Thyroid gland (tissue), 4 donors: ENCODE measurements at regions not wholly inside any gene's neighbourhood (a gene's known extent, or its start where the extent isn't known, plus 50 kb on each side); places are given as distances from the start of the nearest gene placed in this dataset.

Source experiments
- DNase-seq, 2 donors: peaks; one replicate each; pipeline ENCODE4 v3.0.0-alpha.2; 2019
- H3K27ac ChIP-seq, 3 donors: fragments of 200-600 bp; sonication (generic); 1 replicate in 2 of 3; 2 replicates in 1 of 3; pipeline ENCODE4 v1.5.1; 2016 to 2019; ENCODE audit warnings: mild to moderate bottlenecking in 1 of 3, moderate library complexity in 1 of 3
- H3K27me3 ChIP-seq: fragments of 200-600 bp; sonication (generic); one replicate; pipeline ENCODE4 v1.5.1; 2019
- H3K36me3 ChIP-seq, 2 donors: fragments of 200-600 bp; sonication (generic); one replicate each; pipeline ENCODE4 v1.5.1; 2016 to 2019
- H3K4me1 ChIP-seq, 2 donors: fragments of 200-600 bp; sonication (generic); one replicate each; pipeline ENCODE4 v1.5.1; 2017 to 2019
- H3K4me3 ChIP-seq, 3 donors: fragments of 200-600 bp; sonication (generic); replicated peaks in 1 of 3; 1 replicate in 2 of 3; 2 replicates in 1 of 3; pipeline ENCODE4 v1.5.1; 2016; ENCODE audit warnings: mild to moderate bottlenecking in 1 of 3
- H3K9me3 ChIP-seq: fragments of 200-600 bp; sonication (generic); one replicate; pipeline ENCODE4 v1.5.1; 2017
- POLR2A ChIP-seq, 2 donors: fragments of 450-650 bp; IDR thresholded peaks; one replicate each; pipeline ENCODE4 v1.6.1; 2017; ENCODE audit warnings: antibody characterized with exemption in 2 of 2, mild to moderate bottlenecking in 2 of 2, moderate library complexity in 1 of 2
- WGBS, 2 donors: methylation state at CpG; one replicate each; pipeline ENCODE4 v1.1.5; 2017; 5-methylcytosine and 5-hydroxymethylcytosine counted together
- intact Hi-C: fragments of 100-400 bp; cut with DNase I; formaldehyde crosslinking; loops from one replicate; pipeline ENCODE4 v1.15.1; 2023
- TF ChIP-seq, protein P1 (sequence below), 6 experiments: fragments of 200-600 bp in 3 of 6; fragments of 450-650 bp in 3 of 6; sonication (generic) in 3 of 6; IDR thresholded peaks; one replicate each; pipeline ENCODE4 v1.5.1; 2016 to 2019; ENCODE audit warnings: antibody characterized with exemption in 6 of 6, mild to moderate bottlenecking in 2 of 6, inconsistent platforms in 1 of 6, moderate library complexity in 1 of 6

DNA sequence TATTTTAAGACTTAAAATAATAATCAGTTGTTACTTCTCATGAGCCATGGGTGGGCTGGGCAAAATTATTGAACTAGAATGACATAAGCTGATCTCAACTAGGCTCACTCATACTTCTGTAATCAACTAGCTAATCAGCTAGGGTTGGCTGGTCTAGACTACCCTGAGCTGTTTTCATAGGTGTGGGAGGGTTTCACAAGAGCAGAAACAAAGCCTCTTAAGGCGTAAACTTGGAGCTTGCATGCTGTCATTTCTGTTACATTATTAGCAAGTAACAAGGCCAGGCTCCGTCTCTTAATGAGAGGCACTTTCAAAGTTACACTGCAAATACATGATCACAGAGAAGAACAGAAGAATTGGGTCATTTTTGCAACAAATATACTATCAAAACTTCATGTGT is 57.2 kb upstream of the GHR start:
- TF ChIP-seq, protein P1, sequence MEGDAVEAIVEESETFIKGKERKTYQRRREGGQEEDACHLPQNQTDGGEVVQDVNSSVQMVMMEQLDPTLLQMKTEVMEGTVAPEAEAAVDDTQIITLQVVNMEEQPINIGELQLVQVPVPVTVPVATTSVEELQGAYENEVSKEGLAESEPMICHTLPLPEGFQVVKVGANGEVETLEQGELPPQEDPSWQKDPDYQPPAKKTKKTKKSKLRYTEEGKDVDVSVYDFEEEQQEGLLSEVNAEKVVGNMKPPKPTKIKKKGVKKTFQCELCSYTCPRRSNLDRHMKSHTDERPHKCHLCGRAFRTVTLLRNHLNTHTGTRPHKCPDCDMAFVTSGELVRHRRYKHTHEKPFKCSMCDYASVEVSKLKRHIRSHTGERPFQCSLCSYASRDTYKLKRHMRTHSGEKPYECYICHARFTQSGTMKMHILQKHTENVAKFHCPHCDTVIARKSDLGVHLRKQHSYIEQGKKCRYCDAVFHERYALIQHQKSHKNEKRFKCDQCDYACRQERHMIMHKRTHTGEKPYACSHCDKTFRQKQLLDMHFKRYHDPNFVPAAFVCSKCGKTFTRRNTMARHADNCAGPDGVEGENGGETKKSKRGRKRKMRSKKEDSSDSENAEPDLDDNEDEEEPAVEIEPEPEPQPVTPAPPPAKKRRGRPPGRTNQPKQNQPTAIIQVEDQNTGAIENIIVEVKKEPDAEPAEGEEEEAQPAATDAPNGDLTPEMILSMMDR (IDR thresholded peaks at IDR 0.05), result no peak
- no peak for TF ChIP-seq POLR2A (IDR thresholded peaks at IDR 0.05)
- H3K36me3 ChIP-seq, result no peaks in the 10 kb centered on the region
- no peak overlapping the region for H3K4me3 ChIP-seq
- no peak overlapping the region for H3K27ac ChIP-seq
- no peaks in the 10 kb centered on the region for H3K9me3 ChIP-seq
- H3K27me3 ChIP-seq, result no peaks in the 10 kb centered on the region
- H3K4me1 ChIP-seq, result no peaks in the 10 kb centered on the region
- intact Hi-C loops, result no loop called here
- DNase-seq, result no peak
- 51 to 91% methylated on average over 2 of the region's 2 CpGs for WGBS, 2 donors
